IPS DF 4.7 (cell line): ENCODE measurements at regions not wholly inside any gene's neighbourhood (a gene's known extent, or its start where the extent isn't known, plus 50 kb on each side); places are given as distances from the start of the nearest gene placed in this dataset.

Experiments
- DNase-seq: peaks from one replicate; pipeline ENCODE4 v3.0.0-alpha.2; 2013; ENCODE audit warnings: low spot score; ENCODE audit errors: extremely low read depth

- no peak for DNase-seq
These were observed 64.8 kb upstream of the CLSTN2 start for GRCh38 chr3:139870000-139870675.

GRCh38 chr3:139868773-139869172 lies 66.2 kb upstream of the CLSTN2 start:
- DNase-seq, result no peak

GRCh38 chr3:139848660-139849059 lies 86.3 kb upstream of the CLSTN2 start:
- DNase-seq, result no peak

GRCh38 chr3:139846729-139847128 lies 88.3 kb upstream of the CLSTN2 start:
- DNase-seq, result no peak

- DNase-seq, result no peak
These were observed 95.3 kb upstream of the CLSTN2 start for GRCh38 chr3:139839659-139840058.

- DNase-seq, result no peak
These were observed 96.0 kb upstream of the CLSTN2 start for GRCh38 chr3:139839014-139839413.

GRCh38 chr3:139838269-139838957 lies 96.6 kb upstream of the CLSTN2 start:
- DNase-seq, result no peak

- DNase-seq, result no peak
These were observed 98.1 kb upstream of the CLSTN2 start for GRCh38 chr3:139836698-139837464.

GRCh38 chr3:139835830-139836683 lies 98.9 kb upstream of the CLSTN2 start:
- no peak for DNase-seq

GRCh38 chr3:139832998-139833397 lies 102.0 kb upstream of the CLSTN2 start:
- no peak for DNase-seq

GRCh38 chr3:139830817-139831216 lies 104.2 kb upstream of the CLSTN2 start:
- no peak for DNase-seq

- no peak for DNase-seq
These were observed 107.2 kb upstream of the CLSTN2 start for GRCh38 chr3:139827833-139828232.

GRCh38 chr3:139824864-139825263 lies 110.1 kb upstream of the CLSTN2 start:
- no peak for DNase-seq

GRCh38 chr3:139814646-139815045 lies 120.3 kb upstream of the CLSTN2 start:
- no peak for DNase-seq

GRCh38 chr3:139811331-139811730 lies 123.7 kb upstream of the CLSTN2 start:
- DNase-seq, result no peak

- DNase-seq, result no peak
These were observed 126.8 kb upstream of the CLSTN2 start for GRCh38 chr3:139808201-139808600.

- DNase-seq, result no peak
These were observed 125.5 kb upstream of the NMNAT3 start for GRCh38 chr3:139803294-139803693.

GRCh38 chr3:139797724-139798343 lies 120.1 kb upstream of the NMNAT3 start:
- no peak for DNase-seq

- DNase-seq, result no peak
These were observed 116.9 kb upstream of the NMNAT3 start for GRCh38 chr3:139794469-139795265.

- no peak for DNase-seq
These were observed 115.6 kb upstream of the NMNAT3 start for GRCh38 chr3:139793408-139793807.
